IMR-90 (cell line): ENCODE measurements at regions not wholly inside any gene's neighbourhood (a gene's known extent, or its start where the extent isn't known, plus 50 kb on each side); places are given as distances from the start of the nearest gene placed in this dataset.

Source experiments
- ATAC-seq: fragments of 200-7000 bp; cut with Tn5 transposase; 2 replicates; pipeline ENCODE4 v1.9.1; 2020; ENCODE audit warnings: low read depth, mild to moderate bottlenecking, moderate library complexity
- BruUV-seq: library from RNA; stranded (reverse); fragments of 400-500 nt; replicated peaks from 2 replicates; lab custom pipeline; 2021; lab: Mats Ljungman, UMichigan
- CTCF ChIA-PET: fragments of 300-600 bp; formaldehyde crosslinking; extraction: SDS; loops from one replicate; lab custom pipeline; 2021; ENCODE audit warnings: antibody characterized with exemption; lab: Yijun Ruan, JAX
- POLR2A ChIA-PET: fragments of 300-600 bp; sonication (Branson Sonifier 250); formaldehyde crosslinking; loops from one replicate; lab custom pipeline; 2022; ENCODE audit warnings: antibody characterized with exemption; ENCODE audit not compliant: unreplicated experiment; lab: Charles Lee
- DNase-seq: peaks from one replicate; pipeline ENCODE4 v3.0.0; 2013
- H2AFZ ChIP-seq: replicated peaks from 2 replicates; pipeline ENCODE3; 2013; ENCODE audit warnings: low read length, mild to moderate bottlenecking; ENCODE audit not compliant: poor library complexity
- H2AK5ac ChIP-seq: 2 replicates; pipeline ENCODE4 v1.6.1; 2013; ENCODE audit warnings: low read depth, low read length, inconsistent platforms
- H2AK9ac ChIP-seq: replicated peaks from 2 replicates; pipeline ENCODE3; 2013; ENCODE audit warnings: mild to moderate bottlenecking, low read depth, low read length, moderate library complexity; ENCODE audit not compliant: poor library complexity
- H2BK120ac ChIP-seq: 2 replicates; pipeline ENCODE4 v1.6.1; 2013; ENCODE audit warnings: low read depth, low read length, inconsistent platforms
- H2BK15ac ChIP-seq: 3 replicates; pipeline ENCODE4 v1.6.1; 2013; ENCODE audit warnings: low read depth, low read length, inconsistent platforms
- H2BK20ac ChIP-seq: 2 replicates; pipeline ENCODE4 v1.6.1; 2013; ENCODE audit warnings: low read depth, mild to moderate bottlenecking, inconsistent platforms, low read length, moderate library complexity
- H2BK5ac ChIP-seq: 2 replicates; pipeline ENCODE4 v1.6.1; 2013; ENCODE audit warnings: mild to moderate bottlenecking, low read depth, low read length, inconsistent platforms; ENCODE audit not compliant: poor library complexity, severe bottlenecking
- H3K14ac ChIP-seq: replicated peaks from 2 replicates; pipeline ENCODE4 v1.6.1; 2013; ENCODE audit warnings: low read depth, low read length, inconsistent platforms
- H3K18ac ChIP-seq: 2 replicates; pipeline ENCODE4 v1.6.1; 2013; ENCODE audit warnings: low read depth, low read length, control low read depth
- H3K23ac ChIP-seq: 2 replicates; pipeline ENCODE4 v1.6.1; 2013; ENCODE audit warnings: low read depth, low read length, inconsistent platforms
- H3K27ac ChIP-seq: 2 replicates; pipeline ENCODE4 v1.5.1; 2013; ENCODE audit warnings: mild to moderate bottlenecking, control low read depth, low read length; ENCODE audit not compliant: insufficient read depth
- H3K27me3 ChIP-seq: 2 replicates; pipeline ENCODE4 v1.6.1; 2013; ENCODE audit warnings: low read length; ENCODE audit not compliant: control insufficient read depth, insufficient read depth
- H3K36me3 ChIP-seq: 2 replicates; pipeline ENCODE4 v1.6.1; 2013; ENCODE audit warnings: low read length, mixed read lengths; ENCODE audit not compliant: control insufficient read depth, insufficient read depth
- H3K4ac ChIP-seq: 2 replicates; pipeline ENCODE4 v1.6.1; 2013; ENCODE audit warnings: low read depth, low read length, inconsistent platforms
- H3K4me1 ChIP-seq: 2 replicates; pipeline ENCODE4 v1.6.1; 2013; ENCODE audit warnings: low read length, mixed read lengths; ENCODE audit not compliant: control insufficient read depth, insufficient read depth
- H3K4me2 ChIP-seq: 2 replicates; pipeline ENCODE4 v1.6.1; 2013; ENCODE audit warnings: low read depth, mild to moderate bottlenecking, control low read depth, low read length, moderate library complexity
- H3K4me3 ChIP-seq: 2 replicates; pipeline ENCODE4 v1.5.1; 2013; ENCODE audit warnings: low read depth, mild to moderate bottlenecking, control low read depth, low read length, moderate library complexity; ENCODE audit not compliant: insufficient read depth
- H3K56ac ChIP-seq: 2 replicates; pipeline ENCODE4 v1.6.1; 2013; ENCODE audit warnings: low read length, inconsistent platforms; ENCODE audit not compliant: insufficient read depth; ENCODE audit errors: extremely low read depth
- H3K79me1 ChIP-seq, 2 experiments: 2 replicates each; pipeline ENCODE4 v1.6.1; 2013; ENCODE audit warnings: low read length in 2 of 2, inconsistent platforms in 1 of 2, low read depth in 1 of 2
- H3K9ac ChIP-seq: 2 replicates; pipeline ENCODE4 v1.6.1; 2013; ENCODE audit warnings: low read depth, low read length, control low read depth
- H3K9me1 ChIP-seq: 2 replicates; pipeline ENCODE4 v1.6.1; 2013; ENCODE audit warnings: low read length, inconsistent platforms; ENCODE audit not compliant: insufficient read depth
- H3K9me3 ChIP-seq: 2 replicates; pipeline ENCODE4 v1.6.1; 2013; ENCODE audit warnings: low read length; ENCODE audit not compliant: control insufficient read depth, insufficient read depth
- H4K20me1 ChIP-seq: 2 replicates; pipeline ENCODE4 v1.6.1; 2013; ENCODE audit warnings: low read length, inconsistent platforms; ENCODE audit not compliant: insufficient read depth
- H4K5ac ChIP-seq: 2 replicates; pipeline ENCODE4 v1.6.1; 2013; ENCODE audit warnings: mild to moderate bottlenecking, low read depth, low read length, control low read depth
- H4K8ac ChIP-seq, 2 experiments: 2 replicates each; pipeline ENCODE4 v1.6.1; 2013; ENCODE audit warnings: low read depth in 2 of 2, low read length in 2 of 2, control low read depth in 1 of 2, inconsistent platforms in 1 of 2
- H4K91ac ChIP-seq: 2 replicates; pipeline ENCODE4 v1.6.1; 2013; ENCODE audit warnings: low read depth, low read length, inconsistent platforms; ENCODE audit not compliant: insufficient read depth
- CHD1 ChIP-seq: IDR thresholded peaks from 2 replicates; pipeline ENCODE4 v1.6.1; 2012; ENCODE audit warnings: low read depth, low read length, improper control_type of control experiment
- NFE2L2 ChIP-seq: fragments of 150-350 bp; IDR thresholded peaks from 2 replicates; pipeline ENCODE4 v1.6.1; 2016; ENCODE audit warnings: low read depth, mild to moderate bottlenecking, low read length
- whole genome bisulfite sequencing, 2 experiments: methylation state at CpG; one replicate each; pipeline versions ENCODE4 v1.1.5 to v1.1.7; 2013; ENCODE audit warnings: missing lambda C conversion rate in 2 of 2; ENCODE audit not compliant: insufficient read length in 1 of 2; ENCODE audit errors: extremely low coverage in 2 of 2; 5-methylcytosine and 5-hydroxymethylcytosine counted together
- dilution Hi-C: fragments of 300-500 bp; cut with HindIII; formaldehyde crosslinking; loops from one replicate; pipeline ENCODE4 v1.14.3; 2018; ENCODE audit warnings: low sequenced_read_pairs; ENCODE audit not compliant: unreplicated experiment
- in situ Hi-C: fragments of 300-500 bp; cut with MboI; formaldehyde crosslinking; loops from 3 replicates; pipeline ENCODE4 v1.14.3; 2019; ENCODE audit warnings: low sequenced_read_pairs, inconsistent platforms, mixed read lengths
- intact Hi-C: fragments of 100-400 bp; cut with micrococcal nuclease; formaldehyde crosslinking; loops from 2 replicates; pipeline ENCODE4 v1.10.0; 2022

- H3K56ac ChIP-seq = no peak overlapping the region
- H3K27me3 ChIP-seq = no peaks in the 10 kb centered on the region
- no peaks in the 10 kb centered on the region for H4K20me1 ChIP-seq
- no peak overlapping the region for H3K4me2 ChIP-seq
- dilution Hi-C loops (no loop called here), intact Hi-C loops (no loop called here), in situ Hi-C loops (no loop called here)
- H3K18ac ChIP-seq = no peak overlapping the region
- H3K9ac ChIP-seq = no peak overlapping the region
- H3K79me1 ChIP-seq = no peaks in the 10 kb centered on the region
- no peak overlapping the region for H2AK5ac ChIP-seq
- DNase-seq = no peak
- peaks cover 9% of the 10 kb centered on the region for H3K9me3 ChIP-seq
- no peak for TF ChIP-seq CHD1
- no peak for TF ChIP-seq NFE2L2
- H3K4me3 ChIP-seq = no peak overlapping the region
- no peak for ATAC-seq
- H2BK15ac ChIP-seq = no peak overlapping the region
- no peak overlapping the region for H3K14ac ChIP-seq
- H2AFZ ChIP-seq = no peak overlapping the region
- H3K36me3 ChIP-seq = no peaks in the 10 kb centered on the region
- H3K4ac ChIP-seq = no peak overlapping the region
- no peak overlapping the region for H2BK5ac ChIP-seq
- no peak overlapping the region for H4K8ac ChIP-seq
- H3K27ac ChIP-seq = no peak overlapping the region
- ChIA-PET CTCF (no interaction called here), POLR2A (no interaction called here)
- BruUV-seq = no TSS peak
- no peak overlapping the region for H2BK120ac ChIP-seq
- H2AK9ac ChIP-seq = no peak overlapping the region
- H3K9me1 ChIP-seq = no peaks in the 10 kb centered on the region
- no peaks in the 10 kb centered on the region for H3K4me1 ChIP-seq
- WGBS, 2 experiments = no CpG with 5 or more reads among the region's 3 CpGs
- H3K23ac ChIP-seq = no peak overlapping the region
- no peak overlapping the region for H2BK20ac ChIP-seq
- H4K5ac ChIP-seq = no peak overlapping the region
- no peak overlapping the region for H4K91ac ChIP-seq
Measured at GRCh38 chr14:82587226-82587625, 1053.6 kb upstream of the SEL1L start.
